ENCODE measurements at regions not wholly inside any gene's neighbourhood (a gene's known extent, or its start where the extent isn't known, plus 50 kb on each side); places are given as distances from the start of the nearest gene placed in this dataset.
"Not testable (repeated sequence)": the region's sequence is repeated elsewhere in the genome, so short reads cannot be mapped to it uniquely, and the experiment has no call there.

DNA sequence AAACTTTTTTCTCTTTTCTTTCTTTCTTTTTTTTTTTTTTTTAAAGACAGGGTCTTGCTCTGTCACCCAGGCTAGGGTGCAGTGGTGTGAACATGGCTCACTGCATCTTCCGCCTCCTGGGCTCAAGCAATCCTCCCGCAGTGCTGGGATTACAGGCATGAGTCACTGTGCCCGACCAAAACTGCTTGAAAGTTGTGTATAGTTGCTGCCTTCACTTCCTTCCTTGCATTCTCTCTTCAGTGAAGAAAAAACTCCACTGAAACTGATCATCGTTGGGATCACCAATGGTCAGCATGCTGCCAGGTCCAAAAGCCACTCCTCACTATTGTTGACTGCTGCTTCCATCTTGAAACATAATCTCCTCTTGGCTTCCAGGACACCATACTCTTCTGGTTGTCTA lies 66.6 kb upstream of the CTNNA1 start:
- no peaks in the 10 kb centered on the region for H3K9me3 ChIP-seq
- peaks cover 8% of the 10 kb centered on the region for H3K27me3 ChIP-seq
- TF ChIP-seq, protein P1, sequence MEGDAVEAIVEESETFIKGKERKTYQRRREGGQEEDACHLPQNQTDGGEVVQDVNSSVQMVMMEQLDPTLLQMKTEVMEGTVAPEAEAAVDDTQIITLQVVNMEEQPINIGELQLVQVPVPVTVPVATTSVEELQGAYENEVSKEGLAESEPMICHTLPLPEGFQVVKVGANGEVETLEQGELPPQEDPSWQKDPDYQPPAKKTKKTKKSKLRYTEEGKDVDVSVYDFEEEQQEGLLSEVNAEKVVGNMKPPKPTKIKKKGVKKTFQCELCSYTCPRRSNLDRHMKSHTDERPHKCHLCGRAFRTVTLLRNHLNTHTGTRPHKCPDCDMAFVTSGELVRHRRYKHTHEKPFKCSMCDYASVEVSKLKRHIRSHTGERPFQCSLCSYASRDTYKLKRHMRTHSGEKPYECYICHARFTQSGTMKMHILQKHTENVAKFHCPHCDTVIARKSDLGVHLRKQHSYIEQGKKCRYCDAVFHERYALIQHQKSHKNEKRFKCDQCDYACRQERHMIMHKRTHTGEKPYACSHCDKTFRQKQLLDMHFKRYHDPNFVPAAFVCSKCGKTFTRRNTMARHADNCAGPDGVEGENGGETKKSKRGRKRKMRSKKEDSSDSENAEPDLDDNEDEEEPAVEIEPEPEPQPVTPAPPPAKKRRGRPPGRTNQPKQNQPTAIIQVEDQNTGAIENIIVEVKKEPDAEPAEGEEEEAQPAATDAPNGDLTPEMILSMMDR (IDR thresholded peaks at IDR 0.05): no peak
- H3K36me3 ChIP-seq: no peaks in the 10 kb centered on the region
- H3K4me3 ChIP-seq (ENCODE audit: low read depth in 1 of 2, low read length in 1 of 2): no peak overlapping the region
- no peaks in the 10 kb centered on the region for H3K4me1 ChIP-seq (ENCODE audit: control insufficient read depth in 1 of 2, insufficient read depth in 1 of 2, low read depth in 1 of 2, low read length in 1 of 2)
- H3K27ac ChIP-seq: no peak overlapping the region

DNA sequence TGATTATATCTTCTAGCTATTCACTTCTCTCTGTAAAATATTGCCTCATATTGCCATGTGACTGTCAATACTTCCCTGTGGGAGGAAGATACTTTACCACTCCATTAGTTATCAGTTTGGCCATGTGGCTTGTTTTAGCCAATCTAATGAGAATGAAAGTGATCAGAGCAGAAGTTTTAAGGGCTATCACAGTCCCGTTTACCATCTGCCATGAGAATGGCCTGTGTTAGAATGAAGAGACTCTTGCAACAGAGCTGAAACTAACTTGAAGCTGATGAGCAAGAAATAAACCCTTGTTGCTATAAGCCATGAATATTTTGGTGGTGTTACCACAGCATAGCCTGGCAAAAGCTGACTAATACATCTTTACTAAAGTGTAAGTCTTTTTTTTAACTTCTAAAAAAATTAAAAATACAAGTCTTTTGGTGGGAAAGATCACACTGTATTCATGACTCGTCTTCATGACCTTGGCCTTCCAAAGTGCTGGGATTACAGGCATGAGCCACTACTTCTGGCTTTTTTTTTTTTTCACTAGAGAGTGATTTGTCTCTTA lies 68.0 kb upstream of the CTNNA1 start:
- H3K27me3 ChIP-seq: peaks cover 8% of the 10 kb centered on the region
- no peaks in the 10 kb centered on the region for H3K9me3 ChIP-seq
- H3K4me3 ChIP-seq (ENCODE audit: low read depth in 1 of 2, low read length in 1 of 2): no peak overlapping the region
- no peaks in the 10 kb centered on the region for H3K4me1 ChIP-seq (ENCODE audit: control insufficient read depth in 1 of 2, insufficient read depth in 1 of 2, low read depth in 1 of 2, low read length in 1 of 2)
- H3K27ac ChIP-seq: no peak overlapping the region
- H3K36me3 ChIP-seq: no peaks in the 10 kb centered on the region
- TF ChIP-seq, protein P1 (IDR thresholded peaks at IDR 0.05): no peak

DNA sequence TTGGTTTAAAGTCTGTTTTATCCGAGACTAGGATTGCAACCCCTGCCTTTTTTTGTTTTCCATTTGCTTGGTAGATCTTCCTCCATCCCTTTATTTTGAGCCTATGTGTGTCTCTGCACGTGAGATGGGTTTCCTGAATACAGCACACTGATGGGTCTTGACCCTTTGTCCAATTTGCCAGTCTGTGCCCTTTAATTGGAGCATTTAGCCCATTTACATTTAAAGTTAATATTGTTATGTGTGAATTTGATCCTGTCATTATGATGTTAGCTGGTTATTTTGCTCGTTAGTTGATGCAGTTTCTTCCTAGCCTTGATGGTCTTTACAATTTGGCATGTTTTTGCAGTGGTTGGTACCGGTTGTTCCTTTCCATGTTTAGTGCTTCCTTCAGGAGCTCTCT lies 70.8 kb upstream of the CTNNA1 start:
- not testable (repeated sequence) for H3K27ac ChIP-seq; H3K4me1 ChIP-seq (ENCODE audit: control insufficient read depth in 1 of 2, insufficient read depth in 1 of 2, low read depth in 1 of 2, low read length in 1 of 2); H3K4me3 ChIP-seq (ENCODE audit: low read depth in 1 of 2, low read length in 1 of 2); H3K27me3 ChIP-seq; H3K9me3 ChIP-seq; H3K36me3 ChIP-seq

DNA sequence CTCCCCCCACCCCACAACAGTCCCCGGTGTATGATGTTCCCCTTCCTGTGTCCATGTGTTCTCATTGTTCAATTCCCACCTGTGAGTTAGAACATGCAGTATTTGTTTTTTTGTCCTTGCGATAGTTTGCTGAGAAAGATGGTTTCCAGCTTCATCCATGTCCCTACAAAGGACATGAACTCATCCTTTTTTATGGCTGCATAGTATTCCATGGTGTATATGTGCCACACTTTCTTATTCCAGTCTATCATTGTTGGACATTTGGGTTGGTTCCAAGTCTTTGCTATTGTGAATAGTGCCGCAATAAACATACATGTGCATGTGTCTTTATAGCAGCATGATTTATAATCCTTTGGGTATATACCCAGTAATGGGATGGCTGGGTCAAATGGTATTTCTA lies 74.4 kb upstream of the CTNNA1 start:
- not testable (repeated sequence) for H3K9me3 ChIP-seq; H3K27ac ChIP-seq; H3K4me3 ChIP-seq (ENCODE audit: low read depth in 1 of 2, low read length in 1 of 2); H3K36me3 ChIP-seq; H3K4me1 ChIP-seq (ENCODE audit: control insufficient read depth in 1 of 2, insufficient read depth in 1 of 2, low read depth in 1 of 2, low read length in 1 of 2); H3K27me3 ChIP-seq

DNA sequence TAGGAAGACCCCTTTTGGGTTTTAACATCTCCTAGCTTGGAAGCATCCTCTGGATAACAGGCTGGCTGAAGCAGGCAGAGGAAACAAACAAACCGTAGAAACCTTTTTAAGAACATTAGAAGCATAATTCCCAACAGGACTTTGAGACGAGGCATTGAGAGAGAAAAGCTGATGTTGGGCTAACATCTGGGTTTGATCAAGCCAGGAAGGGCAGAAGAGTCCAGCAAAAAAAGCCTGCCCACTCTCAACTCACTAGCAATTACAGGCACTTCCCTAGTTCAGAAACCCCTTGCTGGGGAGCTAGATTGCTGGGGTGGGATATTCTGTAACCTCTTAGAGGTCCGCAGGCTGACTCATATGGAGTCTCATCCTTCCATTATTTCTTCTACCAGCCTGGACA lies 75.4 kb upstream of the CTNNA1 start:
- Histone ChIP-seq H3K36me3 (no peaks in the 10 kb centered on the region), H3K4me3 (ENCODE audit: low read depth in 1 of 2, low read length in 1 of 2) (no peak overlapping the region), H3K27ac (no peak overlapping the region), H3K4me1 (ENCODE audit: control insufficient read depth in 1 of 2, insufficient read depth in 1 of 2, low read depth in 1 of 2, low read length in 1 of 2) (no peaks in the 10 kb centered on the region), H3K27me3 (no peaks in the 10 kb centered on the region), H3K9me3 (no peaks in the 10 kb centered on the region)
- TF ChIP-seq, protein P1 (IDR thresholded peaks at IDR 0.05): no peak

DNA sequence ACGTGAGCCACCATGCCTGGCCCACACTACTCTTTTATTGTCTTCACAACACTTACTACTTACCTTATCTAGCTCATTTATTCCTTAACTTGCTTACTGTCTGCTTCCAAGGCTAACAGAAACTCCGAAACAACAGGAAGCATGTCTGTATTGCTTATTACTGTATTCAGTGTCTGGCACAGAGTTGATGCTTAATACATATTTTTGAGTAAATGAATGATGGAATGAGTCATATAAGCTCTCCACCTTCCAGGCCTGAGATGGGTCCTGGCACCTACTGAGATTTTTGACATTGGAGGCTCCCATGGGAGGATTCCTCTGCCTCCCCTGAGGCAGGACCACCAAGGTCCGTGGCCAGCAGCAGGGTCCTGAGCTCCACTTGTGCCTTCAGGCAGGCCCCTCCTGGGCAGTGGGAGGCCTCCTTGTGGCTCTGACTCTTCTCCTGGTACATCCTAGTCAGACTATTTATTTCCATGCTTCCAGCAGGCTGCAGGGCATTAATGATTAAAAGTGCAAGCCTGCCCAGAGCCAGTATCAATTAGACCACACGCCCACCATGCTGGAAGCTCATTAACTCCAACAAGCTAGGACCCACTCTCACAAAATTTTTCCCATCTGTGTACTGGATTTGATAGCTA lies 76.5 kb upstream of the CTNNA1 start:
- Histone ChIP-seq H3K27ac (no peak overlapping the region), H3K27me3 (no peaks in the 10 kb centered on the region), H3K4me3 (ENCODE audit: low read depth in 1 of 2, low read length in 1 of 2) (no peak overlapping the region), H3K9me3 (no peaks in the 10 kb centered on the region), H3K36me3 (no peaks in the 10 kb centered on the region), H3K4me1 (ENCODE audit: control insufficient read depth in 1 of 2, insufficient read depth in 1 of 2, low read depth in 1 of 2, low read length in 1 of 2) (no peaks in the 10 kb centered on the region)
- TF ChIP-seq, protein P1 (IDR thresholded peaks at IDR 0.05): no peak
